ENCODE measurements at regions not wholly inside any gene's neighbourhood (a gene's known extent, or its start where the extent isn't known, plus 50 kb on each side); places are given as distances from the start of the nearest gene placed in this dataset.

DNA sequence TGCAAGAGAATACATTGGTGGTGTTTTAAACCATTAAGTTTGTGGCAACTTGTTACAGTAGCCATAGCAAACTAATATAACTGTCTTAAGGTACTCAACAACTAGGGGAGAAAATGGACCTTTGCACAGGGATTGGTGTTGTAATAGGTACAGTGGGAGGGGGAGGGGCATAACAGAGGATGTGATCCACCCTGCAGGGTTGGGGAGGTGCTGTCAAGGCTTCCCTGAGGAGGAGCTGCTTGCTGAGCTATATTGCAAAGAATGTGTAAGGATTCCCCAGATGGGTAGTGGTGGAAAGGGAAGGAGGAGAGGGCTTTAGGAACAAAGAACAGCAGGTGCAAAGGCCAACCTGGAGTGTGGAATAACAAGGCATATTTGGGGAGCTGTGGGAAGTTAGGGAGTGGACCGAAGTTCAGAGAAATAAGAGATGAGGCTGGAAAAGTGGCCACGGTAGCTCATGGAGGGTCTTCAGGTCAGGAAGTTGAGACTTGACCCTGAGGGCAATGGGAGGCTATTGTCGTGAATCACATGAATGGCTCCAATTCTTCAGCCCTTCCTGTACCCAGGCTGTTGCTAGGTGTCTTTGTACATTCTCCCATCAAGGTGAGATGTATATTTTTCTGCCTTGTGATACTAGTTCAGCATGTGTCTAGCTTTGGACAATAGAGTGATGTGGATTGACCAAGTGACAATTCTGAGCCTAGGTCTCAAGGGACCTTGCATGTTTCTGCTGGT is 168.6 kb upstream of the CSF3R start:
- Mint-ChIP-seq H3K36me3 (no peaks in the 10 kb centered on the region), H3K9me3 (no peaks in the 10 kb centered on the region), H3K4me1 (peaks cover 20 to 26% of the 10 kb centered on the region in 2 donors), H3K27me3 (ENCODE audit: low read depth in 2 of 2) (peaks cover 36 to 51% of the 10 kb centered on the region in 2 donors), H3K27ac (no peak overlapping the region), H3K4me3 (no peak overlapping the region)
- H3K27ac ChIP-seq (ENCODE audit: low read length) = no peak overlapping the region
- WGBS (ENCODE audit: insufficient coverage) = 94% methylated on average over 3 of the region's 3 CpGs
- H3K9me3 ChIP-seq (ENCODE audit: control insufficient read depth, insufficient read depth, low read length) = no peaks in the 10 kb centered on the region
- H3K27me3 ChIP-seq (ENCODE audit: control insufficient read depth, insufficient read depth, low read length) = peaks cover 6% of the 10 kb centered on the region
- DNase-seq (no peak), ATAC-seq (no peak)
- TF ChIP-seq, protein P1, sequence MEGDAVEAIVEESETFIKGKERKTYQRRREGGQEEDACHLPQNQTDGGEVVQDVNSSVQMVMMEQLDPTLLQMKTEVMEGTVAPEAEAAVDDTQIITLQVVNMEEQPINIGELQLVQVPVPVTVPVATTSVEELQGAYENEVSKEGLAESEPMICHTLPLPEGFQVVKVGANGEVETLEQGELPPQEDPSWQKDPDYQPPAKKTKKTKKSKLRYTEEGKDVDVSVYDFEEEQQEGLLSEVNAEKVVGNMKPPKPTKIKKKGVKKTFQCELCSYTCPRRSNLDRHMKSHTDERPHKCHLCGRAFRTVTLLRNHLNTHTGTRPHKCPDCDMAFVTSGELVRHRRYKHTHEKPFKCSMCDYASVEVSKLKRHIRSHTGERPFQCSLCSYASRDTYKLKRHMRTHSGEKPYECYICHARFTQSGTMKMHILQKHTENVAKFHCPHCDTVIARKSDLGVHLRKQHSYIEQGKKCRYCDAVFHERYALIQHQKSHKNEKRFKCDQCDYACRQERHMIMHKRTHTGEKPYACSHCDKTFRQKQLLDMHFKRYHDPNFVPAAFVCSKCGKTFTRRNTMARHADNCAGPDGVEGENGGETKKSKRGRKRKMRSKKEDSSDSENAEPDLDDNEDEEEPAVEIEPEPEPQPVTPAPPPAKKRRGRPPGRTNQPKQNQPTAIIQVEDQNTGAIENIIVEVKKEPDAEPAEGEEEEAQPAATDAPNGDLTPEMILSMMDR (IDR thresholded peaks at IDR 0.05) = no peak
- H3K4me3 ChIP-seq (ENCODE audit: low read length) = no peak overlapping the region
- intact Hi-C loops (cut with micrococcal nuclease) = loop anchor here (2.0 kb wide), 1 partner anchor 75 kb away; no protein-coding TSS in a partner anchor
- peaks cover 10% of the 10 kb centered on the region for H3K4me1 ChIP-seq (ENCODE audit: control insufficient read depth, insufficient read depth, low read length)
- H3K36me3 ChIP-seq (ENCODE audit: control insufficient read depth, insufficient read depth, low read length) = no peaks in the 10 kb centered on the region

DNA sequence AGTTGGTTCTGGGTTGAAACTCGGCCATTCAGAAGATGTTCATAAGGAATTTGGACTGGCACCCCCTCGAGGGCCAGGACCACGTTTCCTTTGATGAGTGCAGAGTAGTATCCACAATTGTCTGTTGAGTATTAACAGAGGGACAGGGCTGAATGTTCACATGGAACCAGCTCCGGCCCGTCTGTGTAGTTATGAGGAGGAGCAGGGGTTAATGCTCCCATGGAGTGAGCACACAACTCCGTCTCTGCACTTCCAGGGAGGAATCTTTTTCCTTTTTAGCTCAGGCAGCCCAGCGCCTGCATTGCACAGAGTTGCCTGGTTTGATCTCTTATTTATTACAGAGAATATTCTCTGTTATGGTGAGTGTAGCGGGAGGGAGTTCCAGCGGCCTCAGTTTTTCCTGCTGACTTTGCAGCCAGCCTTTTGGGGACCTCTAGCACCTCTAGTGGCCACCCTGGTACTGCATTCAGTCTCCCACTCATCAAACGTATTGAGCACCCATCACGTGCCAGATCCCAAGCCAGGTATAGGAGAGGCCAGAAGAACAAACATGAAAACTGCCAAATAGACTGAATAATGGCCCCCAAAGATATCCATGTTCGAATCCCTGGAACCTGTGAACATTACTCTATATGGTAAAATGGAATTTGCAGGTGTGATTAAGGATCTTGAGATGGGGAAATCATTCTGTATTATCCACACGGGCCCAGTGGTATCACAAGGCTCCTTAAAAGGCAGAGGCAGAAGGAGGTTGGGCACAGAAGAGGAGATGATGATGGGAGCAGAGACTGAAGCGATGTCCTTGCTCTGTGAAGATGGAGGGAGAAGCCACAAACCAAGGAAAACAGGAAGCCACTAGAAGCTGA is 167.7 kb upstream of the CSF3R start:
- Mint-ChIP-seq H3K4me1 (peaks cover 20 to 26% of the 10 kb centered on the region in 2 donors), H3K9me3 (no peaks in the 10 kb centered on the region), H3K27me3 (ENCODE audit: low read depth in 2 of 2) (peaks cover 36 to 48% of the 10 kb centered on the region in 2 donors), H3K4me3 (no peak overlapping the region), H3K36me3 (no peaks in the 10 kb centered on the region), H3K27ac (no peak overlapping the region)
- Histone ChIP-seq H3K4me1 (ENCODE audit: control insufficient read depth, insufficient read depth, low read length) (peaks cover 10% of the 10 kb centered on the region), H3K9me3 (ENCODE audit: control insufficient read depth, insufficient read depth, low read length) (no peaks in the 10 kb centered on the region), H3K4me3 (ENCODE audit: low read length) (no peak overlapping the region), H3K27me3 (ENCODE audit: control insufficient read depth, insufficient read depth, low read length) (peaks cover 6% of the 10 kb centered on the region), H3K36me3 (ENCODE audit: control insufficient read depth, insufficient read depth, low read length) (no peaks in the 10 kb centered on the region), H3K27ac (ENCODE audit: low read length) (no peak overlapping the region)
- peak; percentile 54 to 70 for DNase-seq
- TF ChIP-seq, protein P1 (IDR thresholded peaks at IDR 0.05) = peak; percentile 97
- peak; percentile 70 to 90 (median 80) for ATAC-seq
- 52% methylated on average over 13 of the region's 14 CpGs for WGBS (ENCODE audit: insufficient coverage)
- intact Hi-C loops (cut with micrococcal nuclease) = loop anchor here (2.0 kb wide), 1 partner anchor 74 kb away; no protein-coding TSS in a partner anchor

DNA sequence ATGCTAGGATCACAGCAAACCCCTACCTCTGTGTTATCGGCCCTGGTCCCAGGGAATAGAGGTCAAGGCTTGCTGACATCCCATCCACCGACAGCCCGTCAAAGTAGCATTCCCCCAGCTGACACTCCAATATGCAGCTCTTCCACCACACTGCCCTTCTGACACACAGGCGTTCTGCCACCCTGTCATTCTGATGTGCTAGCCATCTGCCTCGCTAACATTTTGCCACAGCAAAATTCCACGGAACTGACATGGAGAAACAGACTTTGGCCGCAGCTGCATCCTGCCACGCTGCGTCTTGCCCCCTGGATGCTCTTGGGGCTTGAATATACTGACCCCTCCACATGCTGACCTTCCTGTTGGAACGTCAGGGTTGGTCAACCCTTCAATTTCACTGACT is 163.2 kb upstream of the CSF3R start:
- DNase-seq (no peak), ATAC-seq (no peak)
- Histone ChIP-seq H3K27me3 (ENCODE audit: control insufficient read depth, insufficient read depth, low read length) (peaks cover 6% of the 10 kb centered on the region), H3K4me1 (ENCODE audit: control insufficient read depth, insufficient read depth, low read length) (no peaks in the 10 kb centered on the region), H3K9me3 (ENCODE audit: control insufficient read depth, insufficient read depth, low read length) (no peaks in the 10 kb centered on the region), H3K36me3 (ENCODE audit: control insufficient read depth, insufficient read depth, low read length) (no peaks in the 10 kb centered on the region), H3K27ac (ENCODE audit: low read length) (no peak overlapping the region), H3K4me3 (ENCODE audit: low read length) (no peak overlapping the region)
- peaks cover 24 to 29% of the 10 kb centered on the region in 2 donors for H3K27me3 Mint-ChIP-seq (ENCODE audit: low read depth in 2 of 2)
- H3K36me3 Mint-ChIP-seq = no peaks in the 10 kb centered on the region
- H3K27ac Mint-ChIP-seq = no peak overlapping the region
- 85% methylated on average over 10 of the region's 10 CpGs for WGBS (ENCODE audit: insufficient coverage)
- H3K9me3 Mint-ChIP-seq = no peaks in the 10 kb centered on the region
- no peak overlapping the region for H3K4me3 Mint-ChIP-seq
- TF ChIP-seq, protein P1 (IDR thresholded peaks at IDR 0.05) = no peak
- H3K4me1 Mint-ChIP-seq = peaks cover 7% of the 10 kb centered on the region in 2 donors
- intact Hi-C loops (cut with micrococcal nuclease) = no loop called here

All from natural killer cell (primary cell).